Caco-2 (cell line): ENCODE measurements at regions not wholly inside any gene's neighbourhood (a gene's known extent, or its start where the extent isn't known, plus 50 kb on each side); places are given as distances from the start of the nearest gene placed in this dataset.

Source experiments
- BruUV-seq: library from RNA; stranded (reverse); fragments of 400-500 nt; replicated peaks from 2 replicates; lab custom pipeline; 2021; lab: Mats Ljungman, UMichigan
- CTCF ChIA-PET: fragments of 300-600 bp; sonication (Branson Sonifier 250); formaldehyde crosslinking; loops from one replicate; lab custom pipeline; 2022; ENCODE audit warnings: antibody characterized with exemption; lab: Charles Lee
- POLR2A ChIA-PET: fragments of 300-600 bp; sonication (Branson Sonifier 250); formaldehyde crosslinking; loops from one replicate; lab custom pipeline; 2022; ENCODE audit warnings: antibody characterized with exemption; lab: Charles Lee
- DNase-seq, 2 experiments: peaks; one replicate each; pipeline versions ENCODE4 v3.0.0 to v3.0.0-alpha.2; 2020 to 2022
- H3K27me3 ChIP-seq: replicated peaks from 2 replicates; pipeline ENCODE4 v1.6.0; 2011; ENCODE audit warnings: low read length; ENCODE audit not compliant: control insufficient read depth, insufficient read depth
- H3K36me3 ChIP-seq: 2 replicates; pipeline ENCODE4 v1.5.1; 2011; ENCODE audit warnings: low read length; ENCODE audit not compliant: control insufficient read depth, insufficient read depth
- H3K4me1 ChIP-seq: fragments of 250-450 bp; sonication (Bioruptor Pico); 2 replicates; pipeline ENCODE4 v1.5.1; 2020; ENCODE audit warnings: mild to moderate bottlenecking
- H3K4me3 ChIP-seq: 2 replicates; pipeline ENCODE4 v1.5.1; 2011; ENCODE audit warnings: low read depth, mild to moderate bottlenecking, control low read depth, low read length
- H3K9me3 ChIP-seq: fragments of 250-450 bp; sonication (Bioruptor Pico); 2 replicates; pipeline ENCODE4 v1.5.1; 2020; ENCODE audit warnings: mild to moderate bottlenecking, moderate library complexity
- H3K27ac Mint-ChIP-seq: one replicate; pipeline ENCODE4 v1.8.0; 2022; ENCODE audit warnings: mixed read lengths; ENCODE audit not compliant: unreplicated experiment
- H3K27me3 Mint-ChIP-seq: one replicate; pipeline ENCODE4 v1.8.0; 2022; ENCODE audit warnings: mixed read lengths; ENCODE audit not compliant: insufficient read depth, unreplicated experiment
- H3K36me3 Mint-ChIP-seq: one replicate; pipeline ENCODE4 v1.8.0; 2022; ENCODE audit warnings: mild to moderate bottlenecking, mixed read lengths; ENCODE audit not compliant: insufficient read depth, unreplicated experiment
- H3K4me1 Mint-ChIP-seq: one replicate; pipeline ENCODE4 v1.8.0; 2022; ENCODE audit warnings: low read depth, mixed read lengths; ENCODE audit not compliant: unreplicated experiment
- H3K4me3 Mint-ChIP-seq: one replicate; pipeline ENCODE4 v1.8.0; 2022; ENCODE audit warnings: mild to moderate bottlenecking, moderate library complexity, mixed read lengths; ENCODE audit not compliant: unreplicated experiment
- H3K9me3 Mint-ChIP-seq: one replicate; pipeline ENCODE4 v1.8.0; 2022; ENCODE audit warnings: mixed read lengths; ENCODE audit not compliant: unreplicated experiment
- intact Hi-C: fragments of 100-400 bp; cut with micrococcal nuclease; formaldehyde crosslinking; loops from one replicate; pipeline ENCODE4 v1.10.0; 2022; ENCODE audit not compliant: unreplicated experiment
- TF ChIP-seq, protein P1 (sequence below), 2 experiments: fragments of 200-600 bp in 1 of 2; IDR thresholded peaks; 1 replicate in 1 of 2; 2 replicates in 1 of 2; pipeline versions ENCODE4 v1.5.1 to v1.8.0; 2011 to 2022; ENCODE audit warnings: antibody characterized with exemption in 1 of 2, control low read depth in 1 of 2, inconsistent platforms in 1 of 2, low read depth in 1 of 2, low read length in 1 of 2, mild to moderate bottlenecking in 1 of 2, moderate library complexity in 1 of 2; ENCODE audit not compliant: insufficient read depth in 1 of 2, severe bottlenecking in 1 of 2, unreplicated experiment in 1 of 2

DNA sequence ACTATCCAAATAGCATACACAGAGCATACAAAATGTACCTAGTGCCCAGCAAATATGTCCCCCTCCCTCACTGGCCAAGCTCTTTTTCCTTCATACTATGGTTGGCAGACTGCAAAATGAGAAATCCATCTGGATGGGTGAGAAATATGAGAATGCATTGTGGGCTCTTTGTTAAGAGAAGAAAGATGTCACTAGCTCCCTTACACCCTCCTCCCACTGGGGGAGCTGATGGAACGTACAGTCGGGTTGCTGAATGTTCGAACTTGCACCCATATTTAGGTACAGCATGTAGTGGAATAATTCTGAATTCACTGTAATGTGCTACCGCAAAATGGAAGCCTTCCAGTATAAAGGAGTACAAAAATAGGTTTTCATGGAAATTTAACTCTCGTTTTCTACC is 377.4 kb downstream of the GRIN2B start:
- Mint-ChIP-seq H3K4me3 (no peak overlapping the region), H3K27me3 (no peaks in the 10 kb centered on the region), H3K36me3 (no peaks in the 10 kb centered on the region), H3K9me3 (no peaks in the 10 kb centered on the region), H3K27ac (no peak overlapping the region), H3K4me1 (no peaks in the 10 kb centered on the region)
- TF ChIP-seq, protein P1, sequence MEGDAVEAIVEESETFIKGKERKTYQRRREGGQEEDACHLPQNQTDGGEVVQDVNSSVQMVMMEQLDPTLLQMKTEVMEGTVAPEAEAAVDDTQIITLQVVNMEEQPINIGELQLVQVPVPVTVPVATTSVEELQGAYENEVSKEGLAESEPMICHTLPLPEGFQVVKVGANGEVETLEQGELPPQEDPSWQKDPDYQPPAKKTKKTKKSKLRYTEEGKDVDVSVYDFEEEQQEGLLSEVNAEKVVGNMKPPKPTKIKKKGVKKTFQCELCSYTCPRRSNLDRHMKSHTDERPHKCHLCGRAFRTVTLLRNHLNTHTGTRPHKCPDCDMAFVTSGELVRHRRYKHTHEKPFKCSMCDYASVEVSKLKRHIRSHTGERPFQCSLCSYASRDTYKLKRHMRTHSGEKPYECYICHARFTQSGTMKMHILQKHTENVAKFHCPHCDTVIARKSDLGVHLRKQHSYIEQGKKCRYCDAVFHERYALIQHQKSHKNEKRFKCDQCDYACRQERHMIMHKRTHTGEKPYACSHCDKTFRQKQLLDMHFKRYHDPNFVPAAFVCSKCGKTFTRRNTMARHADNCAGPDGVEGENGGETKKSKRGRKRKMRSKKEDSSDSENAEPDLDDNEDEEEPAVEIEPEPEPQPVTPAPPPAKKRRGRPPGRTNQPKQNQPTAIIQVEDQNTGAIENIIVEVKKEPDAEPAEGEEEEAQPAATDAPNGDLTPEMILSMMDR (IDR thresholded peaks at IDR 0.05; ENCODE audit: insufficient read depth in 1 of 2, low read depth in 1 of 2, low read length in 1 of 2, severe bottlenecking in 1 of 2, unreplicated experiment in 1 of 2), result no peak
- no peak overlapping the region for H3K4me3 ChIP-seq
- BruUV-seq, result no TSS peak
- H3K27me3 ChIP-seq, result no peaks in the 10 kb centered on the region
- DNase-seq, result no peak
- no peaks in the 10 kb centered on the region for H3K4me1 ChIP-seq
- CTCF ChIA-PET, result no interaction called here
- no peaks in the 10 kb centered on the region for H3K9me3 ChIP-seq
- POLR2A ChIA-PET, result no interaction called here
- H3K36me3 ChIP-seq, result no peaks in the 10 kb centered on the region
- intact Hi-C loops, result loop anchor here (2.0 kb wide), 1 partner anchor 15 kb away; no protein-coding TSS in a partner anchor

DNA sequence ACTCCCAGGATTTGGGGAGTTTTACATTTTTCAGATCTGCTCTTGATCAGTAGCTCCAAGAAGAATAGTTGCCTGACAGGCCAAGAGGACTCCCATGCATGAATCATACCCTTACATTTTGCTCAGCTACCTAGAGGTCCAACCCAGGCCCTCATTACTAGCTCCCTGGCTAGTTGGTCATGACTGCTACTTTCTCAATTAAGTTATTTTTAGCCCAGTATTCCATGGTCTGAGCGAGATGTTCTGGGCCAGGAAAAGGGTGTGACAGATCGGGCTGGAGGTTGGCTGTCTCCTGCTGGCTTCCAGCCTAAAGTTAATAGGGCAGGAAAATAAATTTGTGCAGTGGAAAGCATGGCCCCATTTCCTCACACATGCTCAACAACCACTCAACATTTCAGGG is 379.2 kb downstream of the GRIN2B start:
- CTCF ChIA-PET, result no interaction called here

DNA sequence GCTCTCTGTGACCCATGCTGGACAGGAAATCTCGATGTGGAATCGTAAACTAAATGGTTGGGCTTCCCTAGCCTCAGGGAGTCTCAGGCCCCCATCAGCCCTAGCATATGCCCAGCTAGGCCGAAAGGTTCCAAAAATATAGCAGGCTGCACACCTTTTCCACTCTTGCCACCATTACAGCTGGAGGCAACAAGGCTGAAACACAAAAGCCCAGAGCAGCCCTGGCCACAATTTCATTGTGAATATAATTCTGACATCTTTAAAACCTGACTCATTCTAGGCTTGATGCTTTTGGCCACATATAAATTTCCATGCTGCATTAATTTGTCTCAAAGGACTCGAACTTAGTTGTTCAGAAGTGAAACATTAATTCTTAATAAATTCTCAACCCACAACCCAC is 382.2 kb downstream of the GRIN2B start:
- no peaks in the 10 kb centered on the region for H3K9me3 ChIP-seq
- no peaks in the 10 kb centered on the region for H3K36me3 ChIP-seq
- Mint-ChIP-seq H3K27ac (no peak overlapping the region), H3K36me3 (peaks cover 7% of the 10 kb centered on the region), H3K9me3 (no peaks in the 10 kb centered on the region), H3K4me3 (no peak overlapping the region), H3K4me1 (no peaks in the 10 kb centered on the region), H3K27me3 (no peaks in the 10 kb centered on the region)
- no peaks in the 10 kb centered on the region for H3K27me3 ChIP-seq
- no peak overlapping the region for H3K4me3 ChIP-seq
- intact Hi-C loops, result no loop called here
- TF ChIP-seq, protein P1 (IDR thresholded peaks at IDR 0.05; ENCODE audit: insufficient read depth in 1 of 2, low read depth in 1 of 2, low read length in 1 of 2, severe bottlenecking in 1 of 2, unreplicated experiment in 1 of 2), result no peak
- POLR2A ChIA-PET, result no interaction called here
- DNase-seq, result no peak
- H3K4me1 ChIP-seq, result no peaks in the 10 kb centered on the region
- CTCF ChIA-PET, result no interaction called here
- no TSS peak for BruUV-seq

More for the DNA sequence above, 379.2 kb downstream of the GRIN2B start:
- no TSS peak for BruUV-seq
- no peak for DNase-seq
- H3K36me3 ChIP-seq, result no peaks in the 10 kb centered on the region
- TF ChIP-seq, protein P1 (IDR thresholded peaks at IDR 0.05; ENCODE audit: insufficient read depth in 1 of 2, low read depth in 1 of 2, low read length in 1 of 2, severe bottlenecking in 1 of 2, unreplicated experiment in 1 of 2), result no peak
- no peaks in the 10 kb centered on the region for H3K9me3 ChIP-seq
- H3K4me1 ChIP-seq, result no peaks in the 10 kb centered on the region
- no peak overlapping the region for H3K27ac Mint-ChIP-seq
- H3K4me1 Mint-ChIP-seq, result no peaks in the 10 kb centered on the region
- POLR2A ChIA-PET, result no interaction called here
- H3K4me3 Mint-ChIP-seq, result no peak overlapping the region
- no peak overlapping the region for H3K4me3 ChIP-seq
- intact Hi-C loops, result no loop called here
- no peaks in the 10 kb centered on the region for H3K36me3 Mint-ChIP-seq
- no peaks in the 10 kb centered on the region for H3K27me3 ChIP-seq
- H3K9me3 Mint-ChIP-seq, result no peaks in the 10 kb centered on the region
- H3K27me3 Mint-ChIP-seq, result no peaks in the 10 kb centered on the region
